HCT116 (cell line): ENCODE measurements at regions not wholly inside any gene's neighbourhood (a gene's known extent, or its start where the extent isn't known, plus 50 kb on each side); places are given as distances from the start of the nearest gene placed in this dataset.

Experiments
- ATAC-seq: fragments of 200-7000 bp; cut with Tn5 transposase; 2 replicates; pipeline ENCODE4 v1.9.1; 2020; ENCODE audit warnings: mild to moderate bottlenecking, moderate library complexity
- BruUV-seq: library from RNA; stranded (reverse); fragments of 400-500 nt; replicated peaks from 2 replicates; lab custom pipeline; 2021; lab: Mats Ljungman, UMichigan
- CTCF ChIA-PET: fragments of 300-600 bp; sonication (Branson Sonifier 250); formaldehyde crosslinking; loops from one replicate; lab custom pipeline; 2021; ENCODE audit warnings: antibody characterized with exemption; lab: Charles Lee
- POLR2A ChIA-PET: fragments of 300-600, 350-600 bp; sonication (Branson Sonifier 250); formaldehyde crosslinking; loops from one replicate; lab custom pipeline; 2021; ENCODE audit warnings: antibody characterized with exemption; lab: Charles Lee
- RAD21 ChIA-PET, 2 experiments: fragments of 300-600 bp; sonication (Branson Sonifier 250); formaldehyde crosslinking; loops; one replicate each; lab custom pipeline; 2023; ENCODE audit warnings: low total read pairs in 2 of 2; ENCODE audit not compliant: uncharacterized antibody in 2 of 2, unreplicated experiment in 2 of 2, low non-redundant PET in 1 of 2; lab: Charles Lee
- DNase-seq: peaks from one replicate; pipeline ENCODE4 v3.0.0-alpha.2; 2010; ENCODE audit warnings: low read depth, low spot score
- H2AFZ ChIP-seq: fragments of 200-600 bp; shearing (Covaris generic), sonication (generic); 2 replicates; pipeline ENCODE4 v1.6.1; 2017; ENCODE audit warnings: low read depth, mixed run types, mixed read lengths, antibody characterized with exemption, low read length; ENCODE audit not compliant: poor library complexity, severe bottlenecking
- H3K27ac ChIP-seq: 2 replicates; pipeline ENCODE4 v1.5.1; 2012; ENCODE audit warnings: low read depth, low read length
- H3K27me3 ChIP-seq: fragments of 200-600 bp; sonication (generic); 2 replicates; pipeline ENCODE4 v1.6.1; 2016; ENCODE audit warnings: mixed run types, low read length, mixed read lengths; ENCODE audit not compliant: insufficient read depth
- H3K36me3 ChIP-seq, 2 experiments: fragments of 200-500 bp in 1 of 2; fragments of 200-600 bp in 1 of 2; sonication (Bioruptor generic) in 1 of 2; sonication (generic) in 1 of 2; 2 replicates each; pipeline versions ENCODE4 v1.5.1 to v1.6.1; 2014 to 2016; ENCODE audit warnings: low read length in 2 of 2, inconsistent platforms in 1 of 2, mixed read lengths in 1 of 2, mixed run types in 1 of 2; ENCODE audit not compliant: insufficient read depth in 2 of 2, control insufficient read depth in 1 of 2
- H3K4me1 ChIP-seq, 2 experiments: fragments of 200-600 bp in 1 of 2; sonication (generic) in 1 of 2; 2 replicates each; pipeline versions ENCODE4 v1.5.1 to v1.6.1; 2012 to 2017; ENCODE audit warnings: low read length in 2 of 2, inconsistent platforms in 1 of 2, mild to moderate bottlenecking in 1 of 2, mixed read lengths in 1 of 2, mixed run types in 1 of 2, moderate library complexity in 1 of 2; ENCODE audit not compliant: insufficient read depth in 2 of 2, control insufficient read depth in 1 of 2
- H3K4me2 ChIP-seq: fragments of 200-600 bp; sonication (generic); 2 replicates; pipeline ENCODE4 v1.6.1; 2017; ENCODE audit warnings: mixed run types, low read length, mixed read lengths
- H3K4me3 ChIP-seq, 2 experiments: fragments of 200-600 bp in 1 of 2; sonication (generic) in 1 of 2; replicated peaks in 1 of 2; 2 replicates each; pipeline ENCODE4 v1.5.1; 2011 to 2016; ENCODE audit warnings: low read length in 2 of 2, control low read depth in 1 of 2, low read depth in 1 of 2, mild to moderate bottlenecking in 1 of 2, mixed read lengths in 1 of 2, mixed run types in 1 of 2
- H3K79me2 ChIP-seq: fragments of 200-600 bp; sonication (generic); 2 replicates; pipeline ENCODE4 v1.6.1; 2017; ENCODE audit warnings: mild to moderate bottlenecking, mixed run types, low read length, moderate library complexity, mixed read lengths; ENCODE audit not compliant: insufficient read depth
- H3K9ac ChIP-seq: fragments of 200-600 bp; sonication (generic); 2 replicates; pipeline ENCODE4 v1.6.1; 2016; ENCODE audit warnings: low read length, mixed read lengths
- H3K9me2 ChIP-seq: fragments of 200-600 bp; sonication (generic), shearing (Covaris generic); 2 replicates; pipeline ENCODE4 v1.6.1; 2017; ENCODE audit warnings: mixed run types, mild to moderate bottlenecking, moderate library complexity; ENCODE audit not compliant: insufficient read depth
- H3K9me3 ChIP-seq, 2 experiments: fragments of 200-500 bp in 1 of 2; fragments of 200-600 bp in 1 of 2; sonication (Bioruptor generic) in 1 of 2; sonication (generic) in 1 of 2; 2 replicates each; pipeline ENCODE4 v1.6.1; 2014 to 2017; ENCODE audit warnings: low read length in 2 of 2, mixed read lengths in 2 of 2, inconsistent platforms in 1 of 2, low read depth in 1 of 2, mild to moderate bottlenecking in 1 of 2, mixed run types in 1 of 2, moderate library complexity in 1 of 2; ENCODE audit not compliant: control insufficient read depth in 1 of 2, insufficient read depth in 1 of 2
- H4K20me1 ChIP-seq: fragments of 200-600 bp; sonication (generic), shearing (Covaris generic); 2 replicates; pipeline ENCODE4 v1.6.1; 2017; ENCODE audit warnings: mixed run types, mild to moderate bottlenecking, moderate library complexity; ENCODE audit not compliant: insufficient read depth
- CBX3 ChIP-seq: IDR thresholded peaks from 2 replicates; pipeline ENCODE4 v1.6.1; 2012; ENCODE audit warnings: low read depth
- EGR1 ChIP-seq: IDR thresholded peaks from 2 replicates; pipeline ENCODE4 v1.6.1; 2012; ENCODE audit warnings: low read depth
- EZH2 ChIP-seq: fragments of 200-600 bp; sonication (generic); IDR thresholded peaks from 2 replicates; pipeline ENCODE4 v1.6.1; 2017; ENCODE audit warnings: antibody characterized with exemption, mixed run types
- JUND ChIP-seq: IDR thresholded peaks from 2 replicates; pipeline ENCODE4 v1.6.1; 2012
- POLR2A ChIP-seq: IDR thresholded peaks from 2 replicates; pipeline ENCODE4 v1.7.0; 2011; ENCODE audit warnings: borderline replicate concordance; ENCODE audit not compliant: insufficient read depth, insufficient read length; ENCODE audit errors: extremely low read depth
- POLR2AphosphoS5 ChIP-seq: IDR thresholded peaks from 2 replicates; pipeline ENCODE4 v1.6.1; 2011; ENCODE audit warnings: mild to moderate bottlenecking, low read depth, low read length, moderate library complexity
- RAD21 ChIP-seq: IDR thresholded peaks from 2 replicates; pipeline ENCODE4 v1.6.1; 2012; ENCODE audit warnings: low read depth, mild to moderate bottlenecking
- SP1 ChIP-seq: IDR thresholded peaks from 2 replicates; pipeline ENCODE4 v1.6.1; 2012; ENCODE audit warnings: low read depth
- SRF ChIP-seq: IDR thresholded peaks from 2 replicates; pipeline ENCODE4 v1.6.1; 2012; ENCODE audit warnings: low read depth
- TCF7L2 ChIP-seq: IDR thresholded peaks from 2 replicates; pipeline ENCODE4 v1.7.0; 2011; ENCODE audit warnings: borderline replicate concordance, inconsistent platforms; ENCODE audit not compliant: insufficient read depth, insufficient read length; ENCODE audit errors: extremely low read depth
- ZFX ChIP-seq: fragments of 450-650 bp; IDR thresholded peaks from 2 replicates; pipeline ENCODE4 v1.6.1; 2017
- intact Hi-C: fragments of 100-400 bp; cut with micrococcal nuclease; formaldehyde crosslinking; loops from 2 replicates; pipeline ENCODE4 v1.10.0; 2022
- TF ChIP-seq, protein P1 (sequence below): IDR thresholded peaks from 2 replicates; pipeline ENCODE4 v1.6.1; 2011; ENCODE audit warnings: mild to moderate bottlenecking, low read length, moderate library complexity; ENCODE audit not compliant: insufficient replicate concordance; ENCODE audit errors: extremely low read depth
- TF ChIP-seq, protein P2 (sequence below): IDR thresholded peaks from 2 replicates; pipeline ENCODE4 v1.6.1; 2012
- TF ChIP-seq, protein P3 (sequence below): IDR thresholded peaks from 2 replicates; pipeline ENCODE4 v1.6.1; 2012; ENCODE audit warnings: low read depth

DNA sequence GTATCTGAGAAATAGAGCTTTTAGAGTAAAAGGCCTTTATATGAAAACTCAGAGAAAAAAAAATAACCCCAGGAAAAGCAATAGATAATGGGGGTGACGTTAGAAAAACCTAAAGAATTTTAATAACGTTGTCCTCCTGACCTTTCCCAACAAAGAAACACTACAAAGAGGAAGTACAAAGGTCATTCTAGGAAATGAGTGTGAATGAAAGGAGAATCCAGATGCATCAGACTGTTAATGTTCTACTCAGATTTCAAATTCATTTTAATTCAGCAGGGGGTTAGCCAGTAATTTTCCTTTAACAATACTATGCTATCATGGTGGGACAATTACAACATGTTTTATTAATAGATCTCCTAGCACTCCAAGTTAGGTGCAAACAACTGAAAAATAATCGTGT is 73.8 kb upstream of the CDK1 start:
- ChIA-PET RAD21 (no interaction called here), CTCF (interaction anchor here (1.2 kb wide), 1 partner anchor 50 kb away, joined by 4 read pairs; no protein-coding TSS in a partner anchor)
- BruUV-seq, result no TSS peak
- H3K79me2 ChIP-seq, result no peaks in the 10 kb centered on the region
- ATAC-seq, result no peak; the same call in 1 of the 2 replicates
- TF ChIP-seq SRF (no peak), JUND (0 out of 2 replicates have a peak, but pooled peaks have one; percentile 8), RAD21 (no peak)
- TF ChIP-seq, all 23 proteins: peak for 1
- intact Hi-C loops, result no loop called here
- Histone ChIP-seq H3K4me1 (peaks cover 42 to 47% of the 10 kb centered on the region in 2 experiments), H2AFZ (no peak overlapping the region), H4K20me1 (no peaks in the 10 kb centered on the region), H3K9ac (no peak overlapping the region), H3K9me3 (no peaks in the 10 kb centered on the region), H3K36me3 (no peaks in the 10 kb centered on the region), H3K9me2 (no peaks in the 10 kb centered on the region; the same call in 1 of the 2 replicates), H3K27me3 (no peaks in the 10 kb centered on the region), H3K4me2 (peak overlapping the region; percentile 50), H3K27ac (no peak overlapping the region), H3K4me3 (no peak overlapping the region; a peak in 1 of 4 replicates)
- POLR2A ChIA-PET, result no interaction called here
- DNase-seq, result peak; percentile 7

DNA sequence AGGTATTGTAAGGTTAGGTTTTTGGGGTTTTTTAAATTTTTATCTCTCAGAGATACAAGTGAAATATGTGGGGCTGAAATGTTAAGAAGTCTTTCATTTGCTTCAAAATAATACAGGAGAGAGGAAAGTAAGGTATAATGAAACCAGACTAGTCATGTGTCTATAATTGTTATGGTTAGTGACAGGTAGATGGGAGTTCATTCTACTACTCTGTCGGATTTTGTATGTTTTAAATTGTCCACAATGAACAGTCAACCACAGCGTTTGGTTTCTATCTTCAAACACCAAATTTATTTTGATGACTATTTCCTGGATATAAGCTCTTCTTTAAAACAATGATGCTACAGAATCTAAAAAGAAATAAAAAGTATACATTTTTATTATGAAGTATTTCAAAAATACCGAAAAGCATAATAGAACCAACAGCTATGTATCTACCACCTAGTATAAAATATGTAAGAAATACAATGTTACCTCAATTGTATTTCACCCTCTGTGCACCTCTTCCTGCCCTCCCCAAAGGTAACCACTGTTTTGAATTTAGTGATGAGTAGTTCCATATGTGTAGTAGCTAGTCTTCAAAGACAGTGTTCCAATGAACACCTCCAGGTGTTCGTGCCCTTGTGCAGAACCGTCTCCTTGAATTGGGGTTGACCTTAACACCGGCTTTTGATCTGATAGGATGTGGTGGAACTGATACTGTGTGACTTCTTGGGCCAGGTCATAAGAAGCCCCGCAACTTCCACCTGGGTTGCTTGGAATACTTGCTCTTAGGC is 74.8 kb upstream of the CDK1 start:
- Histone ChIP-seq H3K4me3 (no peak overlapping the region), H2AFZ (no peak overlapping the region), H4K20me1 (no peaks in the 10 kb centered on the region), H3K27me3 (no peaks in the 10 kb centered on the region), H3K9ac (no peak overlapping the region), H3K4me1 (peaks cover 40 to 44% of the 10 kb centered on the region in 2 experiments), H3K9me2 (no peaks in the 10 kb centered on the region; the same call in 1 of the 2 replicates), H3K36me3 (no peaks in the 10 kb centered on the region), H3K4me2 (peak overlapping the region; percentile 50), H3K27ac (no peak overlapping the region), H3K9me3 (no peaks in the 10 kb centered on the region), H3K79me2 (no peaks in the 10 kb centered on the region)
- intact Hi-C loops, result no loop called here
- ChIA-PET RAD21 (no interaction called here), POLR2A (no interaction called here), CTCF (no interaction called here)
- no peak for DNase-seq
- ATAC-seq, result no peak
- BruUV-seq, result no TSS peak
- no peak for TF ChIP-seq POLR2AphosphoS5
- TF ChIP-seq TCF7L2, result no peak
- no peak for TF ChIP-seq JUND
- TF ChIP-seq, protein P1, sequence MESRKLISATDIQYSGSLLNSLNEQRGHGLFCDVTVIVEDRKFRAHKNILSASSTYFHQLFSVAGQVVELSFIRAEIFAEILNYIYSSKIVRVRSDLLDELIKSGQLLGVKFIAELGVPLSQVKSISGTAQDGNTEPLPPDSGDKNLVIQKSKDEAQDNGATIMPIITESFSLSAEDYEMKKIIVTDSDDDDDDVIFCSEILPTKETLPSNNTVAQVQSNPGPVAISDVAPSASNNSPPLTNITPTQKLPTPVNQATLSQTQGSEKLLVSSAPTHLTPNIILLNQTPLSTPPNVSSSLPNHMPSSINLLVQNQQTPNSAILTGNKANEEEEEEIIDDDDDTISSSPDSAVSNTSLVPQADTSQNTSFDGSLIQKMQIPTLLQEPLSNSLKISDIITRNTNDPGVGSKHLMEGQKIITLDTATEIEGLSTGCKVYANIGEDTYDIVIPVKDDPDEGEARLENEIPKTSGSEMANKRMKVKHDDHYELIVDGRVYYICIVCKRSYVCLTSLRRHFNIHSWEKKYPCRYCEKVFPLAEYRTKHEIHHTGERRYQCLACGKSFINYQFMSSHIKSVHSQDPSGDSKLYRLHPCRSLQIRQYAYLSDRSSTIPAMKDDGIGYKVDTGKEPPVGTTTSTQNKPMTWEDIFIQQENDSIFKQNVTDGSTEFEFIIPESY, result no peak
- TF ChIP-seq RAD21, result no peak
- TF ChIP-seq, protein P2, sequence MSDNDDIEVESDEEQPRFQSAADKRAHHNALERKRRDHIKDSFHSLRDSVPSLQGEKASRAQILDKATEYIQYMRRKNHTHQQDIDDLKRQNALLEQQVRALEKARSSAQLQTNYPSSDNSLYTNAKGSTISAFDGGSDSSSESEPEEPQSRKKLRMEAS, result no peak
- no peak for TF ChIP-seq EZH2
- TF ChIP-seq SP1, result no peak
- no peak for TF ChIP-seq POLR2A
- TF ChIP-seq EGR1, result no peak
- TF ChIP-seq ZFX, result no peak
- TF ChIP-seq, protein P3, sequence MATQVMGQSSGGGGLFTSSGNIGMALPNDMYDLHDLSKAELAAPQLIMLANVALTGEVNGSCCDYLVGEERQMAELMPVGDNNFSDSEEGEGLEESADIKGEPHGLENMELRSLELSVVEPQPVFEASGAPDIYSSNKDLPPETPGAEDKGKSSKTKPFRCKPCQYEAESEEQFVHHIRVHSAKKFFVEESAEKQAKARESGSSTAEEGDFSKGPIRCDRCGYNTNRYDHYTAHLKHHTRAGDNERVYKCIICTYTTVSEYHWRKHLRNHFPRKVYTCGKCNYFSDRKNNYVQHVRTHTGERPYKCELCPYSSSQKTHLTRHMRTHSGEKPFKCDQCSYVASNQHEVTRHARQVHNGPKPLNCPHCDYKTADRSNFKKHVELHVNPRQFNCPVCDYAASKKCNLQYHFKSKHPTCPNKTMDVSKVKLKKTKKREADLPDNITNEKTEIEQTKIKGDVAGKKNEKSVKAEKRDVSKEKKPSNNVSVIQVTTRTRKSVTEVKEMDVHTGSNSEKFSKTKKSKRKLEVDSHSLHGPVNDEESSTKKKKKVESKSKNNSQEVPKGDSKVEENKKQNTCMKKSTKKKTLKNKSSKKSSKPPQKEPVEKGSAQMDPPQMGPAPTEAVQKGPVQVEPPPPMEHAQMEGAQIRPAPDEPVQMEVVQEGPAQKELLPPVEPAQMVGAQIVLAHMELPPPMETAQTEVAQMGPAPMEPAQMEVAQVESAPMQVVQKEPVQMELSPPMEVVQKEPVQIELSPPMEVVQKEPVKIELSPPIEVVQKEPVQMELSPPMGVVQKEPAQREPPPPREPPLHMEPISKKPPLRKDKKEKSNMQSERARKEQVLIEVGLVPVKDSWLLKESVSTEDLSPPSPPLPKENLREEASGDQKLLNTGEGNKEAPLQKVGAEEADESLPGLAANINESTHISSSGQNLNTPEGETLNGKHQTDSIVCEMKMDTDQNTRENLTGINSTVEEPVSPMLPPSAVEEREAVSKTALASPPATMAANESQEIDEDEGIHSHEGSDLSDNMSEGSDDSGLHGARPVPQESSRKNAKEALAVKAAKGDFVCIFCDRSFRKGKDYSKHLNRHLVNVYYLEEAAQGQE, result no peak
- TF ChIP-seq CBX3, result no peak
- TF ChIP-seq SRF, result no peak
